Uterus (tissue), 3 donors: ENCODE measurements at regions not wholly inside any gene's neighbourhood (a gene's known extent, or its start where the extent isn't known, plus 50 kb on each side); places are given as distances from the start of the nearest gene placed in this dataset.
A peak's percentile ranks its signal among the peaks of the same experiment; 100 is the strongest.

Experiments
- DNase-seq, 2 donors: peaks; one replicate each; pipeline ENCODE4 v3.0.0-alpha.2; 2019 to 2020
- H3K27ac ChIP-seq, 2 donors: fragments of 200-600 bp; sonication (generic); 1 replicate in 1 of 2; 2 replicates in 1 of 2; pipeline ENCODE4 v1.5.1; 2016 to 2018
- H3K27me3 ChIP-seq, 2 donors: fragments of 200-600 bp; sonication (generic); one replicate each; pipeline ENCODE4 v1.5.1; 2018 to 2019; ENCODE audit warnings: control low read depth in 1 of 2
- H3K36me3 ChIP-seq, 2 donors: fragments of 200-600 bp; sonication (generic); one replicate each; pipeline ENCODE4 v1.5.1; 2019; ENCODE audit warnings: control low read depth in 1 of 2
- H3K4me1 ChIP-seq, 2 donors: fragments of 200-600 bp; sonication (generic); one replicate each; pipeline ENCODE4 v1.5.1; 2018 to 2019; ENCODE audit warnings: control low read depth in 1 of 2
- H3K4me3 ChIP-seq, 2 donors: fragments of 200-600 bp; sonication (generic); 1 replicate in 1 of 2; 2 replicates in 1 of 2; pipeline ENCODE4 v1.5.1; 2018 to 2019; ENCODE audit warnings: mild to moderate bottlenecking in 1 of 2
- H3K9me3 ChIP-seq, 2 donors: fragments of 200-600 bp; sonication (generic); one replicate each; pipeline ENCODE4 v1.5.1; 2019; ENCODE audit warnings: control low read depth in 1 of 2
- POLR2A ChIP-seq, 2 donors: fragments of 450-650 bp; IDR thresholded peaks; one replicate each; pipeline ENCODE4 v1.6.1; 2016; ENCODE audit warnings: antibody characterized with exemption in 2 of 2, mild to moderate bottlenecking in 1 of 2, moderate library complexity in 1 of 2
- intact Hi-C: fragments of 100-400 bp; cut with DNase I; formaldehyde crosslinking; loops from one replicate; pipeline ENCODE4 v1.15.1; 2023; ENCODE audit warnings: low total_unique reads
- TF ChIP-seq, protein P1 (sequence below), 4 experiments: fragments of 200-600 bp in 2 of 4; fragments of 450-650 bp in 2 of 4; sonication (generic) in 2 of 4; IDR thresholded peaks; one replicate each; pipeline ENCODE4 v1.5.1; 2016 to 2019; ENCODE audit warnings: antibody characterized with exemption in 4 of 4, mild to moderate bottlenecking in 2 of 4, moderate library complexity in 1 of 4
- donor health status: DM: yes; HTN: yes; CAD: no.

- intact Hi-C loops, result no loop called here
- H3K4me3 ChIP-seq, result no peak overlapping the region
- no peak for DNase-seq
Observed at GRCh38 chr13:50574731-50575130, 268.8 kb downstream of the DLEU7 start.

DNA sequence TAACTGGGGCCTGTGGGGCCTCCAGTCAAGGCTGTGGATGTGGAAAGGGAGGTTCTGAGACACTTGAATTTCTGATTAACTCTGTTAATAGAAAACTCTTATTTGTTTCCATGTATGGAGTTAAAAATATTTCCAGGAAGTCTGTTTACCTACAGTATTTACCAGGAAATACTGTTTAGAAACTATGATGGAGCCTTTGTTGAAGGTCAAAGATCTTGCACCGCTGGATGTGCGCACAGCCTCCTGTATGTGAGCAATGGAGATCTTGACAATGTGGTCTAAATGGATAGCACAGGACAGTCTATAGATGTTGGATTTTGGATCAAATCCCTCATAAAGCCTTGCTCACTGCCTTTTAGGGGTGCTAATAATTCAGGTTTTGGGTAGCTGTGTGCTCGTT lies 268.4 kb downstream of the DLEU7 start:
- Histone ChIP-seq H3K4me1 (no peaks in the 10 kb centered on the region), H3K9me3 (no peaks in the 10 kb centered on the region), H3K27me3 (no peaks in the 10 kb centered on the region), H3K36me3 (no peaks in the 10 kb centered on the region), H3K27ac (no peak overlapping the region), H3K4me3 (no peak overlapping the region)
- no peak for DNase-seq
- intact Hi-C loops, result no loop called here
- TF ChIP-seq, protein P1, sequence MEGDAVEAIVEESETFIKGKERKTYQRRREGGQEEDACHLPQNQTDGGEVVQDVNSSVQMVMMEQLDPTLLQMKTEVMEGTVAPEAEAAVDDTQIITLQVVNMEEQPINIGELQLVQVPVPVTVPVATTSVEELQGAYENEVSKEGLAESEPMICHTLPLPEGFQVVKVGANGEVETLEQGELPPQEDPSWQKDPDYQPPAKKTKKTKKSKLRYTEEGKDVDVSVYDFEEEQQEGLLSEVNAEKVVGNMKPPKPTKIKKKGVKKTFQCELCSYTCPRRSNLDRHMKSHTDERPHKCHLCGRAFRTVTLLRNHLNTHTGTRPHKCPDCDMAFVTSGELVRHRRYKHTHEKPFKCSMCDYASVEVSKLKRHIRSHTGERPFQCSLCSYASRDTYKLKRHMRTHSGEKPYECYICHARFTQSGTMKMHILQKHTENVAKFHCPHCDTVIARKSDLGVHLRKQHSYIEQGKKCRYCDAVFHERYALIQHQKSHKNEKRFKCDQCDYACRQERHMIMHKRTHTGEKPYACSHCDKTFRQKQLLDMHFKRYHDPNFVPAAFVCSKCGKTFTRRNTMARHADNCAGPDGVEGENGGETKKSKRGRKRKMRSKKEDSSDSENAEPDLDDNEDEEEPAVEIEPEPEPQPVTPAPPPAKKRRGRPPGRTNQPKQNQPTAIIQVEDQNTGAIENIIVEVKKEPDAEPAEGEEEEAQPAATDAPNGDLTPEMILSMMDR (IDR thresholded peaks at IDR 0.05), result no peak
- no peak for TF ChIP-seq POLR2A (IDR thresholded peaks at IDR 0.05)

More at GRCh38 chr13:50574731-50575130, 268.8 kb downstream of the DLEU7 start:
- H3K36me3 ChIP-seq, result no peaks in the 10 kb centered on the region
- no peaks in the 10 kb centered on the region for H3K9me3 ChIP-seq
- H3K27ac ChIP-seq, result no peak overlapping the region
- H3K4me1 ChIP-seq, result no peaks in the 10 kb centered on the region
- TF ChIP-seq, protein P1 (IDR thresholded peaks at IDR 0.05), result no peak
- TF ChIP-seq POLR2A (IDR thresholded peaks at IDR 0.05), result no peak
- no peaks in the 10 kb centered on the region for H3K27me3 ChIP-seq

DNA sequence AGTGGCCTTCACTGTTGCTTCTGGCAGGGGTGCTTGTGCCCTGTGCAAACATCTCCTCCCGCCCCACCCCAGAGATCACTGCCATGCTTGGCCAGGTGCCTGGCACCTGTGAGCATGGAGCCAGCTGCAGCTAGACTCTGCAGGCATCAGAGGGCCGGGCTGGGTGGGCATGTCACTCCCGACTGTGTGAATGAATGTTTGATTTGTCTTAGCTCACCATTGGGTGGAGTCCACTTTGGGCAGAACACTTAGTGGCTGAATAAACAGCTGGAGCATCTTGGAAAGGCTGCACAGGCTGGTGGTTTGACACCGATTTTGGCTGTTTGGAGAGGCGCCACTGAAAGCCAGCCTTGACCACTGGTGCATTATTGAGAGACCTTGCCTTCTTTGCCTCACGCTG lies 267.3 kb downstream of the DLEU7 start:
- Histone ChIP-seq H3K4me3 (no peak overlapping the region), H3K4me1 (no peaks in the 10 kb centered on the region), H3K27ac (no peak overlapping the region), H3K36me3 (no peaks in the 10 kb centered on the region), H3K27me3 (no peaks in the 10 kb centered on the region), H3K9me3 (no peaks in the 10 kb centered on the region)
- TF ChIP-seq POLR2A (IDR thresholded peaks at IDR 0.05), result no peak
- DNase-seq, result no peak
- intact Hi-C loops, result no loop called here

GRCh38 chr13:50577806-50578205 lies 265.7 kb downstream of the DLEU7 start:
- Histone ChIP-seq H3K9me3 (no peaks in the 10 kb centered on the region), H3K27ac (no peak overlapping the region), H3K27me3 (no peaks in the 10 kb centered on the region), H3K4me1 (no peaks in the 10 kb centered on the region), H3K4me3 (no peak overlapping the region), H3K36me3 (no peaks in the 10 kb centered on the region)
- intact Hi-C loops, result no loop called here
- no peak for DNase-seq
- TF ChIP-seq POLR2A (IDR thresholded peaks at IDR 0.05), result no peak
- TF ChIP-seq, protein P1 (IDR thresholded peaks at IDR 0.05), result no peak

DNA sequence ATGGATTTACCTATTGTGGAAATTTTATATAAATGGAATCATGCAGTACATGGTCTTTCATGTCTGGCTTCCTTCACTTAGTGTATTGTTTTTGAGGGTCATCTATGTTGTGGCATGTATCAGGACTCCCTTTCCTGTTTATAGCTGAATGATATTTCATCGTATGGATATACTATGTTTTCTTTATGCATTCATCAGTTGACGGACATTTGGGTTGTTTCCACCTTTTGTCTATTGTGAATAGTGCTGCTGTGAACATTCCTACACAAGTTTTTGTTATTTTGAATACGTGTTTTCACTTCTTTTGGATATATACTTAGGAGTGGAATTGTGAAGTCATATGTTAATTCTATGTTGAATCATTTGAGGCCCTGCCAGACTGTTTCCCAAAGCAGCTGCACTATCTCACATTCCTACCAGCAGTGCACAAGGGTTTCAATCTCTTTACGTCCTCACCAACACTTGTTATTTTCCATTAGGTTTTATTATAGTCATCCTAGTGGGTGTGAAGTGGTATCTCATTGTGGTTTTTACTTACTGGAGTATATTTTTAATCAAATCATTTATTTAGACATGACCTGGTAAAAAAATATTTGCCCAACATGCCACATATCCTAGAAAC lies 262.7 kb downstream of the DLEU7 start:
- H3K9me3 ChIP-seq, result no peaks in the 10 kb centered on the region
- H3K4me3 ChIP-seq, result no peak overlapping the region
- DNase-seq, result no peak
- intact Hi-C loops, result no loop called here
- no peaks in the 10 kb centered on the region for H3K27me3 ChIP-seq
- no peaks in the 10 kb centered on the region for H3K4me1 ChIP-seq
- no peaks in the 10 kb centered on the region for H3K36me3 ChIP-seq
- no peak for TF ChIP-seq POLR2A (IDR thresholded peaks at IDR 0.05)
- TF ChIP-seq, protein P1 (IDR thresholded peaks at IDR 0.05), result no peak
- peak overlapping the region in 1 of 2 donors; percentile 15 for H3K27ac ChIP-seq
